Vagina (tissue), 2 donors: ENCODE measurements at regions not wholly inside any gene's neighbourhood (a gene's known extent, or its start where the extent isn't known, plus 50 kb on each side); places are given as distances from the start of the nearest gene placed in this dataset.

Source experiments
- CTCF ChIP-seq, 3 experiments: fragments of 450-650 bp in 2 of 3; fragments of 200-600 bp in 1 of 3; sonication (generic) in 1 of 3; IDR thresholded peaks; one replicate each; pipeline ENCODE4 v1.5.1; 2017 to 2019; ENCODE audit warnings: antibody characterized with exemption in 3 of 3, mild to moderate bottlenecking in 2 of 3, moderate library complexity in 2 of 3
- POLR2A ChIP-seq, 2 donors: fragments of 450-650 bp; IDR thresholded peaks; one replicate each; pipeline ENCODE4 v1.6.1; 2017; ENCODE audit warnings: antibody characterized with exemption in 2 of 2, mild to moderate bottlenecking in 2 of 2, moderate library complexity in 2 of 2

- TF ChIP-seq POLR2A (IDR thresholded peaks at IDR 0.05) (no peak), CTCF (IDR thresholded peaks at IDR 0.05) (no peak)
Observed at GRCh38 chr5:106543330-106543729, 1127.4 kb downstream of the EFNA5 start.
